GM21447 (cell line): ENCODE measurements at regions not wholly inside any gene's neighbourhood (a gene's known extent, or its start where the extent isn't known, plus 50 kb on each side); places are given as distances from the start of the nearest gene placed in this dataset.
A peak's percentile ranks its signal among the peaks of the same experiment; 100 is the strongest.
"Not testable (repeated sequence)": the region's sequence is repeated elsewhere in the genome, so short reads cannot be mapped to it uniquely, and the experiment has no call there.

Experiments
- ATAC-seq: cut with Tn5 transposase; IDR thresholded peaks from one replicate; pipeline ENCODE4 v1.9.1; 2021; ENCODE audit not compliant: unreplicated experiment

- ATAC-seq: no peak
Observed at GRCh38 chr10:36880898-36881297, 244.5 kb upstream of the ANKRD30A start.

GRCh38 chr10:36872702-36873393, 252.6 kb upstream of the ANKRD30A start:
- ATAC-seq: peak; percentile 88

DNA sequence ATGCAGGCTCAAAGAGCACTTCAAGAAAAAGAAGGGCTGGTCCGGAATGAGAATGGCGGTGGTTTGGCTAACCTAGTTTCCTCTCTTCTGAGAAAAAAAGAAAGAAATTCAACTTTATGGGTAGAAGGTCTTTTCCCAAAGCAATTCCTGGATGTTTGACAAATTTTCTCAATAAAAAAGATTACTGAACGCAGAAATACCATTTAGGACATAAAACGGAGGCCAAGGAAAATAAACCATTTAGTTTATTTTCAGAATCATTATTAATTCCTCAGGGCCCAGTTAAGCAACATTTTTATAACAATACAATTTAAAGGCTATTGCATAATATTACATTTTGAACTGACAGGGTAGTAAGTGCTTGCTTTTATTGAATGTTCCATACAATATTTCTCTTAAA, 284.6 kb upstream of the ANKRD30A start:
- no peak for ATAC-seq

GRCh38 chr10:36837416-36837815, 288.0 kb upstream of the ANKRD30A start:
- no peak for ATAC-seq

GRCh38 chr10:36819781-36820180, 305.6 kb upstream of the ANKRD30A start:
- no peak for ATAC-seq

GRCh38 chr10:36817898-36818297, 307.5 kb upstream of the ANKRD30A start:
- no peak for ATAC-seq

DNA sequence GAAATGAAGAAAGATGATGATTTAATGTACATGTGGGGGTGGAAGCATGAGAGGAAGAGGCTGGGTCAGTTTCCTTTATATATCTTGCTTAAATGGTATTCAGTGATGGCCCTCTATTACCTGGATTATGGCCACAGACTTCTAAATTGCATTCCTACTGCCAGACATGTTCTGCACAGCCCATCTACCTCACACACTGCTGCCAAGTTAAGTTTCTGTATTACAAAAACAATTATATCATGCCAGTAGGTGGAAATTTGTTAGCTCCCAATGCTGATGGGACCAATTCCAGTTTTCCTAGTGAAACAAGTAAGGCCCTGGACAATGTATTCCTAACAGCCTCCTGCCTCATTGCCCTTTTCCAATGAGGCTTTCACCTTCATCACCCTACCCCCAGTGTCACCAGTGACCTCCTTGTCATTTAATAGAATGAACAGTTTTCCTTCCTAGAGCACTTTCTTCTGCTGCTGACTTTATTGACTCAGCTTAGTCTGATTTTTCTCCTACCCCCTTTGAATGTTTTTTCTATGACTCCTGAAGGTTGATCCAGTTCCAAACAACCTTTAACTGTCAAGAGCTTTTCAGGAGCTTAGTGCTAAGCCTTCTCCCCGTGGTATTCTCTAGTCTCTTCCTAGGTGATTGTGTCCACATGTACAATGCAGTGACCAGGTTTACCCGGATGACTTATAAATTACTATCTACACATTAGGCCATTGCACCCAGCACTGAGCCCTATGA, 316.6 kb upstream of the ANKRD30A start:
- ATAC-seq: no peak

DNA sequence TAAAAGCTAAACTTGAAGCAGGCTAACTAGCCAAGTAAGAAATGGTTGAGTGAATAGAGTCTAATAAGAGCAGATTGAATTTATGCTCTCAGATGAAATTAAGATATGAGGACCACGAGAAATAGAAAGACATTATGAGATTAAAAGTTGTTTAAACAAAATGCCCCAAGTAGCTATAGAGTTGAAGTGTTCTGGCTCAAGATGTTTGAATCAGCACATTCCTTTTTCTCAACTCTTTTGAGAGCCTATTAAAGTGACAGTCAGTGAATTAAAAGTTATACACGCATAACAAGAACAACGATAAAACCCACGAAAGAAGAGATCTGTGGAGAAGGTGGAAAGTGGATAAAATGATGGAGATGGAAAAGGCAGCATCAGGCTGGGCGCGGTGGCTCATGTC, 322.2 kb upstream of the ANKRD30A start:
- no peak for ATAC-seq

DNA sequence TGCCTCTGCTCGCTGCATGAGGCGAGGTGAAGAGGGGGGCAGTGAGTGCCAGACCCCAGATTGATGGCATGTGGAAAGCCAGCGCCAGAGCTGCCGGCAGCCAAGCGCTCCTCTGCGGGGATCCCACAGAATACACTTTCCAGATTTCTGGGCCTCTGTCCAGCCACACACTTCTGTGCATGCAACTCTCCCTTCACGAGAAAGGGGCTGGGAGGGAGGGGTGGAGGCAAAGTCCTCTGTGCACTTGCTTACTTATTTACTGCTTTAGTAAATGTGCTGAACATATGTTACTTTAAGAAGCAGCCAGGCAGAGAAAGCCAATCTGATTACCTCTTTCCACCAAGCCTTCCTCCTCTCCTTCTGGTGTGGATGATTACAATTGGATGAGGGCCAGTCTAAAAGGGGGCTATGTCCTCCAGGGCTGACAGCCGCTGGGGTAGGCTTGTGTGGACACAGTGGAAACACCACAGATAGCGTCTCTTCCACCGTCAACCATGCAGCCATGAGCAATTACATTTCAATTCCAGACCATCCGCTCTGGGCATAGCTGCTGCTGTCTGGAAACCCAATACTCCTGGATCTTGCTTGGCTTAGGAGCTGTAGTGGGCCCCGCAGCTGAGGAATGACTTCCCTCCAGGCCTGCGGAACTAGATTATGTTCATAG, 322.8 kb upstream of the ANKRD30A start:
- no peak for ATAC-seq

GRCh38 chr10:36801660-36802059, 323.7 kb upstream of the ANKRD30A start:
- ATAC-seq: no peak

DNA sequence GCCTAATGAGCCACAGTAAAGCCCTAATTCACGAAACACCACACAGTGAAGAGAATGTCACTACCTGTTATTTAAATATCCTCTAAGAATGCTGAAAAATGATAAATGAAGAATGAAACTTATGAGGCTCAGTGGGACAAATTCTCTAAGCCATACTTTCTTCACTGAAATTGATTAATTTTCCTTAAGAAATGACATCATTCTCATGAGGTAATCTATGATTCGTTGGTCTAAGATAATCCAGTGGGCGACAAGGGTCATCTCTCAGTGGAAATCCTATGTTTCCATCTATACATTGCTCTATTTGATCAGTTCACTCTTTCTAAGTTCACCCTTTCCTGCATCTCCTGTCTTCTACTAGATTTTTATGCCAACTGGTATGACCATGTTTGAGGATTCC, 330.4 kb upstream of the ANKRD30A start:
- ATAC-seq: no peak

DNA sequence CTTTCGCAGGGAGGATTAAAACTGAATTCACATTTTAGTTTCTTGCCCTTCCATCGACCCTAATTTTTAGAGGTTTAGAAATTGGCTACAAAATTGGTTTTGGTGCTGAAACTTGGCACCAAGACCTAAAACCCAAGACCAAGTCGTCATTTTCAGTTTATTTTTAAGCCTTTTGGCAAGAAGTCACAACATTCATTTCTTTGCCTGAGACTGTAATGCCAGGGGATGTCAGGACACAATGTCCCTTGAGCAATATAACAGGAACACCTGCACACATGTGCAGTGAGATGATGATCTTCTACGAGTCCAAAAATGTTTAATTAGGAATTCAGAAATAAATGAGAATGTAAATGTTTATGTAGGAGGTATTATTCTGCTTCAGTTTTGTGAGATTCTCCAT, 335.4 kb upstream of the ANKRD30A start:
- ATAC-seq: no peak

GRCh38 chr10:36788152-36788551, 337.2 kb upstream of the ANKRD30A start:
- ATAC-seq: no peak

DNA sequence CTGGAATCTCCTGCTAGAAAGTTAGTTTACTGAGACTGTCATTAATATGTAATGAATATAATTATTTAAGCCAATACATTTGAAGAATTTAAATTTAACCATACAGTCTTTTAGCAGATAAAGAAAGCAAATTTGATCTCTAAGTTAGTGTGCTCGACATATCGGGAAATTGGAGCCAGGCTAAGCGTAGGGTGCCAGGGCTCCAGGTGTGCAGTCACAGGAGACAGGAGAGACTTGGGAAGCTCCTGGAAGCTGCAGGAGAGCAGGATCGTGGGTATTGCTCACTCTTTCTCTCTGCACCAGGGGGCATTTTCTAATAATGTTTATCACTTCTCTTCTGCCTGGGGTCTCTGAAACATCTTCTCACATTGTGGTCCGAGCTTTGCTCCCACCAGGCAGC, 342.0 kb upstream of the ANKRD30A start:
- no peak for ATAC-seq

- ATAC-seq: no peak
Observed at GRCh38 chr10:36781570-36781969, 343.8 kb upstream of the ANKRD30A start.

DNA sequence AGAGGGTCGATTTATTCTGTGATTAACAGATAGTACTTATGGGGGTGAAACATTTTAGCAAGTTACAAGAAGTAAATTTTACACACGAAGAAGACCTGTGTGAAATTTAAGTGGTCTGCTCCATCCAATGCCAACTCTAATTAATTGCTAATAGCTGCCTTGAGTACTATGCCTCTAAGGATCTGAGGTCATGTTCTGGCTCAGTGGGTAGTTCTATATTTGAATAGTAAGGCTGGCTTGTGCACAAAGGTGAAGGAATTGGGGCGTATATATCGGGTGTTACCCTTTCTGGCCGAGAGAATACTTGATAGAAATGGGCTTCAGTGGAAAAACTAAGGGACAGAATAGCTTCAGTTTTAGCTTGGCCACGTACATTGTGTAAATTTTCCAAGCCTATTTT, 345.2 kb upstream of the ANKRD30A start:
- ATAC-seq: no peak

- no peak for ATAC-seq
Observed at GRCh38 chr10:36779238-36779846, 346.1 kb upstream of the ANKRD30A start.

GRCh38 chr10:36778651-36779050, 346.7 kb upstream of the ANKRD30A start:
- ATAC-seq: no peak

GRCh38 chr10:36773652-36774051, 351.7 kb upstream of the ANKRD30A start:
- ATAC-seq: no peak

DNA sequence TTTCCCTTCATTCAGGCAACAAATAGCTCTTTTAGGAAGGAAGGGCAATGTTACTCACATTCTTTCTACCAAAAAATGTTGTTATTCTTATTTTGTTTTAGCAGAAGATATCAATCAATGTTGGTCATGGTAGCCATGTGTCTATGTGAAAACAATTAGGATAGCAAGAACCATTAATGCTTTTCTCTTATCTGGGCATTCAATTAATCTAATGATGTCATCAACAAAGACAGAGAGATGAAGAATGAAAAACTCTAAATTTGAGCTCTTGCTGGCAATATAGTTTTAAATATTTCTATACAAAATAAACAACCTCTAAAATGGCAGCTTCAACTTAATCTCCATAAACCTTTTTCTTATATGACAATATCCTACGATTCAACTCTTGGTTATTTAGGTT, 353.7 kb upstream of the ANKRD30A start:
- no peak for ATAC-seq

DNA sequence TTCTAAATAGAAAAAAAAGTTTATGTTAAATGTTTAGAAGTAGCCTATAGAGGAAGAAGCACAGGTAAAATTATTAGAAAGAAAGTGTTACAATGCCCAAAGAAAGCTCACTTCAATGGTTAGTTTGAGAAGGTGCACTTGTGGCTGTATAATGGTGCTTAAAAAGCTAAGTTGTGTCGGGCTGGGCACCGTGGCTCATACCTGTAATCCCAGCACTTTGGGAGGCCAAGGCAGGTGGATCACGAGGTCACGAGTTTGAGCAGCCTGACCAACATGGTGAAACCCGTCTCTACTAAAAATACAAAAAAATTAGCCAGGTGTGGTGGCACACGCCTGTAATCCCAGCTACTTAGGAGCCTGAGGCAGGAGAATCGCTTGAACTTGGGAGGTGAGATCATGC, 355.7 kb upstream of the ANKRD30A start:
- not testable (repeated sequence) for ATAC-seq

- no peak for ATAC-seq
Observed at GRCh38 chr10:36766940-36767339, 358.5 kb upstream of the ANKRD30A start.
